ENCODE measurements at regions not wholly inside any gene's neighbourhood (a gene's known extent, or its start where the extent isn't known, plus 50 kb on each side); places are given as distances from the start of the nearest gene placed in this dataset.

- Mint-ChIP-seq H3K36me3 (no peaks in the 10 kb centered on the region), H3K9me3 (peaks cover 4% of the 10 kb centered on the region; the same call in 1 of the 2 replicates), H3K27me3 (ENCODE audit: low read depth) (peaks cover 6% of the 10 kb centered on the region; the same call in 1 of the 2 replicates), H3K27ac (no peak overlapping the region), H3K4me1 (peaks cover 46% of the 10 kb centered on the region), H3K4me3 (no peak overlapping the region)
- ChIA-PET POLR2A (interaction anchor here (1.1 kb wide), 1 partner anchor 14 kb away, joined by 3 read pairs; no protein-coding TSS in a partner anchor), CTCF (interaction anchor here (1.7 kb wide), 1 partner anchor 102 kb away, joined by 6 read pairs; no protein-coding TSS in a partner anchor)
- no peak for DNase-seq (ENCODE audit: low spot score)
- no peak for ATAC-seq
- TF ChIP-seq MYBL2 (CRISPR knock-in tag; IDR thresholded peaks at IDR 0.05) (no peak), SOX15 (CRISPR knock-in tag; IDR thresholded peaks at IDR 0.05) (no peak), PRRX2 (CRISPR knock-in tag; IDR thresholded peaks at IDR 0.05) (no peak), ZNF425 (CRISPR knock-in tag; conservative IDR thresholded peaks at IDR 0.05) (no peak), TEAD1 (CRISPR knock-in tag; IDR thresholded peaks at IDR 0.05) (no peak), ZSCAN18 (CRISPR knock-in tag; IDR thresholded peaks at IDR 0.05) (no peak)
These were observed 52.1 kb upstream of the SNX9 start for GRCh38 chr6:157770946-157771345.

DNA sequence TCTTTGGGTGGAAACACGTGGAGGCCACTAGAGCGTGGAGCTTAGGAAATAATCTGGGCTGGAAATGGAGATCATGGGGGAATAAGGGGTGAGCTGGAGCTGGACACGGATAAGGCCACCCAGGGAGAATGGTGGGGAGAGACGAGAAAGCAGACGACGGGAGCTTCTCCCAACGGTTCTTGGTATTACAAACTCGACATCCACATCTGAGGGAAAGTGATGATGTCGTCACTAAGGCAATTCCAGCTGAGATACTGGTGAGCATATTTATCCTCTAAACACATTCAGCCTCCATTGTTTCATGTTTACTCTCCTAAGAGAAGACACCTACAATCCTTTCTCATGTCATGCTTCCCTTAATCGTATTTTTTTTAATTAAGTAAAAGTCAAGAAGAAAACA is 50.2 kb upstream of the SNX9 start:
- no peak overlapping the region for H3K27ac Mint-ChIP-seq

More for the DNA sequence above, 50.2 kb upstream of the SNX9 start:
- TF ChIP-seq ELF4 (CRISPR knock-in tag; IDR thresholded peaks at IDR 0.05; ENCODE audit: low read depth): no peak
- no peak for TF ChIP-seq ZNF317 (CRISPR knock-in tag; IDR thresholded peaks at IDR 0.05; ENCODE audit: borderline replicate concordance, low read depth)
- no peak for TF ChIP-seq CREM (CRISPR knock-in tag; IDR thresholded peaks at IDR 0.05)
- no peak for TF ChIP-seq ZBTB21 (CRISPR knock-in tag; IDR thresholded peaks at IDR 0.05; ENCODE audit: borderline replicate concordance)
- no peak for TF ChIP-seq NR2C2 (CRISPR knock-in tag; IDR thresholded peaks at IDR 0.05)
- no peak for TF ChIP-seq ZNF121 (CRISPR knock-in tag; IDR thresholded peaks at IDR 0.05)
- TF ChIP-seq EMX1 (CRISPR knock-in tag; IDR thresholded peaks at IDR 0.05): no peak
- TF ChIP-seq NFATC4 (CRISPR knock-in tag; IDR thresholded peaks at IDR 0.05): no peak
- no peak for TF ChIP-seq ZNF263 (CRISPR knock-in tag; IDR thresholded peaks at IDR 0.05; ENCODE audit: low read depth)
- TF ChIP-seq ZMAT4 (CRISPR knock-in tag; IDR thresholded peaks at IDR 0.05): no peak
- TF ChIP-seq, protein P1, sequence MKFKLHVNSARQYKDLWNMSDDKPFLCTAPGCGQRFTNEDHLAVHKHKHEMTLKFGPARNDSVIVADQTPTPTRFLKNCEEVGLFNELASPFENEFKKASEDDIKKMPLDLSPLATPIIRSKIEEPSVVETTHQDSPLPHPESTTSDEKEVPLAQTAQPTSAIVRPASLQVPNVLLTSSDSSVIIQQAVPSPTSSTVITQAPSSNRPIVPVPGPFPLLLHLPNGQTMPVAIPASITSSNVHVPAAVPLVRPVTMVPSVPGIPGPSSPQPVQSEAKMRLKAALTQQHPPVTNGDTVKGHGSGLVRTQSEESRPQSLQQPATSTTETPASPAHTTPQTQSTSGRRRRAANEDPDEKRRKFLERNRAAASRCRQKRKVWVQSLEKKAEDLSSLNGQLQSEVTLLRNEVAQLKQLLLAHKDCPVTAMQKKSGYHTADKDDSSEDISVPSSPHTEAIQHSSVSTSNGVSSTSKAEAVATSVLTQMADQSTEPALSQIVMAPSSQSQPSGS (CRISPR knock-in tag; IDR thresholded peaks at IDR 0.05; ENCODE audit: borderline replicate concordance, low read depth): no peak
- no peak for TF ChIP-seq MYBL2 (CRISPR knock-in tag; IDR thresholded peaks at IDR 0.05)
- Mint-ChIP-seq H3K9me3 (peaks cover 11% of the 10 kb centered on the region), H3K4me1 (peaks cover 37% of the 10 kb centered on the region), H3K36me3 (no peaks in the 10 kb centered on the region), H3K27me3 (ENCODE audit: low read depth) (peaks cover 6% of the 10 kb centered on the region), H3K4me3 (no peak overlapping the region)
- no peak for DNase-seq (ENCODE audit: low spot score)
- ATAC-seq: no peak
- CTCF ChIA-PET: interaction anchor here (0.8 kb wide), 1 partner anchor 101 kb away, joined by 3 read pairs; no protein-coding TSS in a partner anchor
- POLR2A ChIA-PET: no interaction called here
